ENCODE measurements at regions not wholly inside any gene's neighbourhood (a gene's known extent, or its start where the extent isn't known, plus 50 kb on each side); places are given as distances from the start of the nearest gene placed in this dataset.

DNA sequence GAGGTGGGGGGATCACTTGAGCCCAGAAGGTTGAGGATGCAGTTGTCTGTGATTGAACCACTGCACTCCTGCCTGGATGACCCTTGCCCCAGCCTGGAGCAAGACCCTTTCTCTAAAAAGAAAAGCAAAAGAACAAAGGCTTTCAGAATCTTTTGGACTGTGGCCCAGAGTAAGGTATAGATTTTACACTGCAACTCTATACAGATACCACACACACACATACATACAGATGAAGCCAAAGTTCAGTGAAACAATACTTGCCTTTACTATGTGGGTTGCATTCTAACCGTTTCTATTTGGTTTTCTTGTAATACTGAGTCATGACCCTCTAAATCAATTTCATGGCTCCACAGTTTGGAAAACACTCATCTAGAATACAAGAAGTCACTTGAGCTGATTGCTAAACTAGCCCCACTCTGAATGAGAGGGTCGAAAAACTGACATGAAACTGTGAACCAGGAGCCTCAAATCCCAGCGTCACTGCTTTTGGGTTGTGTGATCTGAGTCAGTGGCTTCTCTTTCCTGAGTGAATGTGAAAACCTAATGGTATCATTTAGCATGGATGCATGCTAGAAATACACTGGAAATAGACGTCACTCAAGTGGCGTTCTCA, 756.1 kb downstream of the UQCRFS1 start:
- Histone ChIP-seq H3K27me3 (ENCODE audit: insufficient read depth, poor library complexity, severe bottlenecking) (no peaks in the 10 kb centered on the region), H3K27ac (replicated peaks) (no peak overlapping the region), H3K4me3 (replicated peaks; ENCODE audit: insufficient read depth, low read length) (no peak overlapping the region)
- no peak for DNase-seq (ENCODE audit: low read depth in 1 of 2, low spot score in 1 of 2)
- TF ChIP-seq, protein P1, sequence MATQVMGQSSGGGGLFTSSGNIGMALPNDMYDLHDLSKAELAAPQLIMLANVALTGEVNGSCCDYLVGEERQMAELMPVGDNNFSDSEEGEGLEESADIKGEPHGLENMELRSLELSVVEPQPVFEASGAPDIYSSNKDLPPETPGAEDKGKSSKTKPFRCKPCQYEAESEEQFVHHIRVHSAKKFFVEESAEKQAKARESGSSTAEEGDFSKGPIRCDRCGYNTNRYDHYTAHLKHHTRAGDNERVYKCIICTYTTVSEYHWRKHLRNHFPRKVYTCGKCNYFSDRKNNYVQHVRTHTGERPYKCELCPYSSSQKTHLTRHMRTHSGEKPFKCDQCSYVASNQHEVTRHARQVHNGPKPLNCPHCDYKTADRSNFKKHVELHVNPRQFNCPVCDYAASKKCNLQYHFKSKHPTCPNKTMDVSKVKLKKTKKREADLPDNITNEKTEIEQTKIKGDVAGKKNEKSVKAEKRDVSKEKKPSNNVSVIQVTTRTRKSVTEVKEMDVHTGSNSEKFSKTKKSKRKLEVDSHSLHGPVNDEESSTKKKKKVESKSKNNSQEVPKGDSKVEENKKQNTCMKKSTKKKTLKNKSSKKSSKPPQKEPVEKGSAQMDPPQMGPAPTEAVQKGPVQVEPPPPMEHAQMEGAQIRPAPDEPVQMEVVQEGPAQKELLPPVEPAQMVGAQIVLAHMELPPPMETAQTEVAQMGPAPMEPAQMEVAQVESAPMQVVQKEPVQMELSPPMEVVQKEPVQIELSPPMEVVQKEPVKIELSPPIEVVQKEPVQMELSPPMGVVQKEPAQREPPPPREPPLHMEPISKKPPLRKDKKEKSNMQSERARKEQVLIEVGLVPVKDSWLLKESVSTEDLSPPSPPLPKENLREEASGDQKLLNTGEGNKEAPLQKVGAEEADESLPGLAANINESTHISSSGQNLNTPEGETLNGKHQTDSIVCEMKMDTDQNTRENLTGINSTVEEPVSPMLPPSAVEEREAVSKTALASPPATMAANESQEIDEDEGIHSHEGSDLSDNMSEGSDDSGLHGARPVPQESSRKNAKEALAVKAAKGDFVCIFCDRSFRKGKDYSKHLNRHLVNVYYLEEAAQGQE (IDR thresholded peaks at IDR 0.05; ENCODE audit: insufficient replicate concordance, low read depth) = no peak
- TF ChIP-seq SPI1 (IDR thresholded peaks at IDR 0.05; ENCODE audit: borderline replicate concordance, low read depth) (no peak), POLR2AphosphoS5 (IDR thresholded peaks at IDR 0.05; ENCODE audit: low read depth) (no peak), GABPA (IDR thresholded peaks at IDR 0.05; ENCODE audit: low read depth) (no peak)
- TF ChIP-seq, protein P2, sequence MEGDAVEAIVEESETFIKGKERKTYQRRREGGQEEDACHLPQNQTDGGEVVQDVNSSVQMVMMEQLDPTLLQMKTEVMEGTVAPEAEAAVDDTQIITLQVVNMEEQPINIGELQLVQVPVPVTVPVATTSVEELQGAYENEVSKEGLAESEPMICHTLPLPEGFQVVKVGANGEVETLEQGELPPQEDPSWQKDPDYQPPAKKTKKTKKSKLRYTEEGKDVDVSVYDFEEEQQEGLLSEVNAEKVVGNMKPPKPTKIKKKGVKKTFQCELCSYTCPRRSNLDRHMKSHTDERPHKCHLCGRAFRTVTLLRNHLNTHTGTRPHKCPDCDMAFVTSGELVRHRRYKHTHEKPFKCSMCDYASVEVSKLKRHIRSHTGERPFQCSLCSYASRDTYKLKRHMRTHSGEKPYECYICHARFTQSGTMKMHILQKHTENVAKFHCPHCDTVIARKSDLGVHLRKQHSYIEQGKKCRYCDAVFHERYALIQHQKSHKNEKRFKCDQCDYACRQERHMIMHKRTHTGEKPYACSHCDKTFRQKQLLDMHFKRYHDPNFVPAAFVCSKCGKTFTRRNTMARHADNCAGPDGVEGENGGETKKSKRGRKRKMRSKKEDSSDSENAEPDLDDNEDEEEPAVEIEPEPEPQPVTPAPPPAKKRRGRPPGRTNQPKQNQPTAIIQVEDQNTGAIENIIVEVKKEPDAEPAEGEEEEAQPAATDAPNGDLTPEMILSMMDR (IDR thresholded peaks at IDR 0.05; ENCODE audit: insufficient read depth, low read length) = no peak

- H3K27ac ChIP-seq (replicated peaks) = no peak overlapping the region
- TF ChIP-seq, protein P1 (IDR thresholded peaks at IDR 0.05; ENCODE audit: insufficient replicate concordance, low read depth) = no peak
- TF ChIP-seq POLR2AphosphoS5 (IDR thresholded peaks at IDR 0.05; ENCODE audit: low read depth) (no peak), SPI1 (IDR thresholded peaks at IDR 0.05; ENCODE audit: borderline replicate concordance, low read depth) (no peak), GABPA (IDR thresholded peaks at IDR 0.05; ENCODE audit: low read depth) (no peak)
- TF ChIP-seq, protein P2 (IDR thresholded peaks at IDR 0.05; ENCODE audit: insufficient read depth, low read length) = no peak
- no peak for DNase-seq (ENCODE audit: low read depth in 1 of 2, low spot score in 1 of 2)
- no peaks in the 10 kb centered on the region for H3K27me3 ChIP-seq (ENCODE audit: insufficient read depth, poor library complexity, severe bottlenecking)
- no peak overlapping the region for H3K4me3 ChIP-seq (replicated peaks; ENCODE audit: insufficient read depth, low read length)
These were observed 756.7 kb downstream of the UQCRFS1 start for GRCh38 chr19:28456252-28456651.

DNA sequence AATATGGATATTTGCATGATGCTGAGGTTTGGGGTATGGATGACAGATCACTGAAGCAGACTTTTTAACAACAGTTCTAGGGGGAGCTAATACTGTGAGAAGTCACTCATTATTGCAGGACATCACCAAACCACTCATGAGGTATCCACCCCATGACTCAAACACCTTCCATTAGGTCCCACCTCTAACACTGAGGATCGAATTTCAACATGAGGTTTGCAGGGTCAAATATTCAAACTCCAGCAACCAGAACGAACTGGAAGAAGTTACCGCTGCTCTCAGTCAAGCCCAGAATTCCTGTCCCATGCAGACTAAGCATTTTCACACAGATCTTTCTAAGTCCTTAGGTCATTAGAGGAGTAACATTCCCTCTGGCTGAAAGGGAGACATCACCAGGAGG, 758.9 kb downstream of the UQCRFS1 start:
- DNase-seq (ENCODE audit: low read depth in 1 of 2, low spot score in 1 of 2) = no peak
- Histone ChIP-seq H3K27ac (replicated peaks) (no peak overlapping the region), H3K27me3 (ENCODE audit: insufficient read depth, poor library complexity, severe bottlenecking) (no peaks in the 10 kb centered on the region), H3K4me3 (replicated peaks; ENCODE audit: insufficient read depth, low read length) (no peak overlapping the region)
- no peak for TF ChIP-seq GABPA (IDR thresholded peaks at IDR 0.05; ENCODE audit: low read depth)
- TF ChIP-seq SPI1 (IDR thresholded peaks at IDR 0.05; ENCODE audit: borderline replicate concordance, low read depth) = no peak

GRCh38 chr19:28453420-28453819, 759.5 kb downstream of the UQCRFS1 start:
- Histone ChIP-seq H3K27me3 (ENCODE audit: insufficient read depth, poor library complexity, severe bottlenecking) (no peaks in the 10 kb centered on the region), H3K4me3 (replicated peaks; ENCODE audit: insufficient read depth, low read length) (no peak overlapping the region), H3K27ac (replicated peaks) (no peak overlapping the region)
- TF ChIP-seq, protein P1 (IDR thresholded peaks at IDR 0.05; ENCODE audit: insufficient replicate concordance, low read depth) = no peak
- TF ChIP-seq, protein P2 (IDR thresholded peaks at IDR 0.05; ENCODE audit: insufficient read depth, low read length) = no peak
- TF ChIP-seq SPI1 (IDR thresholded peaks at IDR 0.05; ENCODE audit: borderline replicate concordance, low read depth) = no peak
- TF ChIP-seq POLR2AphosphoS5 (IDR thresholded peaks at IDR 0.05; ENCODE audit: low read depth) = no peak
- no peak for TF ChIP-seq GABPA (IDR thresholded peaks at IDR 0.05; ENCODE audit: low read depth)
- no peak for DNase-seq (ENCODE audit: low read depth in 1 of 2, low spot score in 1 of 2)
